ENCODE measurements at regions not wholly inside any gene's neighbourhood (a gene's known extent, or its start where the extent isn't known, plus 50 kb on each side); places are given as distances from the start of the nearest gene placed in this dataset.
"Not testable (repeated sequence)": the region's sequence is repeated elsewhere in the genome, so short reads cannot be mapped to it uniquely, and the experiment has no call there.

GRCh38 chr21:5013455-5014304, 5507.7 kb upstream of the TPTE start:
- DNase-seq (ENCODE audit: low read depth in 2 of 2, low spot score in 1 of 2), result not testable (repeated sequence)

GRCh38 chr21:5015187-5015586, 5506.2 kb upstream of the TPTE start:
- not testable (repeated sequence) for DNase-seq (ENCODE audit: low read depth in 2 of 2, low spot score in 1 of 2)

GRCh38 chr21:5019120-5019519, 5502.3 kb upstream of the TPTE start:
- not testable (repeated sequence) for DNase-seq (ENCODE audit: low read depth in 2 of 2, low spot score in 1 of 2)

GRCh38 chr21:5021815-5022214, 5499.6 kb upstream of the TPTE start:
- not testable (repeated sequence) for DNase-seq (ENCODE audit: low read depth in 2 of 2, low spot score in 1 of 2)

GRCh38 chr21:5022254-5022653, 5499.1 kb upstream of the TPTE start:
- not testable (repeated sequence) for DNase-seq (ENCODE audit: low read depth in 2 of 2, low spot score in 1 of 2)

GRCh38 chr21:5022748-5023147, 5498.6 kb upstream of the TPTE start:
- DNase-seq (ENCODE audit: low read depth in 2 of 2, low spot score in 1 of 2), result not testable (repeated sequence)

GRCh38 chr21:5035147-5035546, 5486.2 kb upstream of the TPTE start:
- not testable (repeated sequence) for DNase-seq (ENCODE audit: low read depth in 2 of 2, low spot score in 1 of 2)

- not testable (repeated sequence) for DNase-seq (ENCODE audit: low read depth in 2 of 2, low spot score in 1 of 2)
Observed at GRCh38 chr21:5035587-5035986, 5485.8 kb upstream of the TPTE start.

- DNase-seq (ENCODE audit: low read depth in 2 of 2, low spot score in 1 of 2), result not testable (repeated sequence)
Observed at GRCh38 chr21:5037606-5038331, 5483.6 kb upstream of the TPTE start.

GRCh38 chr21:5039926-5040325, 5481.5 kb upstream of the TPTE start:
- not testable (repeated sequence) for DNase-seq (ENCODE audit: low read depth in 2 of 2, low spot score in 1 of 2)

GRCh38 chr21:5042583-5042982, 5478.8 kb upstream of the TPTE start:
- DNase-seq (ENCODE audit: low read depth in 2 of 2, low spot score in 1 of 2), result not testable (repeated sequence)

GRCh38 chr21:5044812-5045211, 5476.6 kb upstream of the TPTE start:
- DNase-seq (ENCODE audit: low read depth in 2 of 2, low spot score in 1 of 2), result not testable (repeated sequence)

GRCh38 chr21:5051303-5052018, 5469.9 kb upstream of the TPTE start:
- DNase-seq (ENCODE audit: low read depth in 2 of 2, low spot score in 1 of 2), result not testable (repeated sequence)

GRCh38 chr21:5055027-5055754, 5466.2 kb upstream of the TPTE start:
- not testable (repeated sequence) for DNase-seq (ENCODE audit: low read depth in 2 of 2, low spot score in 1 of 2)

- DNase-seq (ENCODE audit: low read depth in 2 of 2, low spot score in 1 of 2), result not testable (repeated sequence)
Observed at GRCh38 chr21:5055996-5056962, 5465.1 kb upstream of the TPTE start.

- DNase-seq (ENCODE audit: low read depth in 2 of 2, low spot score in 1 of 2), result not testable (repeated sequence)
Observed at GRCh38 chr21:5057077-5057476, 5464.3 kb upstream of the TPTE start.

- DNase-seq (ENCODE audit: low read depth in 2 of 2, low spot score in 1 of 2), result not testable (repeated sequence)
Observed at GRCh38 chr21:5060364-5061083, 5460.9 kb upstream of the TPTE start.

GRCh38 chr21:5064581-5065142, 5456.7 kb upstream of the TPTE start:
- DNase-seq (ENCODE audit: low read depth in 2 of 2, low spot score in 1 of 2), result not testable (repeated sequence)
